ENCODE measurements at regions not wholly inside any gene's neighbourhood (a gene's known extent, or its start where the extent isn't known, plus 50 kb on each side); places are given as distances from the start of the nearest gene placed in this dataset.

GRCh38 chr13:99075268-99076191 lies 97.7 kb upstream of the DOCK9 start:
- TF ChIP-seq CTCF (IDR thresholded peaks at IDR 0.05) (no peak), POLR2A (IDR thresholded peaks at IDR 0.05) (no peak)

Data from body of pancreas (tissue), 4 donors.